ENCODE measurements at regions not wholly inside any gene's neighbourhood (a gene's known extent, or its start where the extent isn't known, plus 50 kb on each side); places are given as distances from the start of the nearest gene placed in this dataset.

DNA sequence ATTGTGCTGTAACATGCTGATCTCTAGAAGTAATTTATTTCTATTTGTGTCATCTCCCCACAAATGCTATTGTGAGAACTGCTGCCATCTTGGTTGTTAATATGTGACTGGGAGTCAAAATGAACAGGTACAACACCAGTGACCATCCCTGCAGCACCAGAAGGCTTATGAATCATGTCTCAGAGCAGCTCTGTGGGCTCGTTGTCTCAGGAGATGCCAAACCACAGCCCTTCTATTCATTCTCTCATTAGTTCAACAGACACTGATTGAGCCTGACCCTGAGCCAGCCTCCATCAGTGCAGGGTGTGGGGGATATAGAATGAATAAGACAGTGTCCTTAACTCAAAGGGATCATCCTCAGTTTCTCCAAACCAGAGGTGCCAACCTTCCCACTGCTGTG, 92.5 kb downstream of the UTP18 start:
- no peak overlapping the region for H3K4me2 ChIP-seq (ENCODE audit: low read length)
- H3K79me2 ChIP-seq (ENCODE audit: insufficient read depth, low read length): no peaks in the 10 kb centered on the region
- no peaks in the 10 kb centered on the region for H3F3A ChIP-seq (ENCODE audit: insufficient read depth, low read length)
- H3K36me3 ChIP-seq (ENCODE audit: insufficient read depth, low read length): no peaks in the 10 kb centered on the region
- H4K20me1 ChIP-seq (ENCODE audit: insufficient read depth, low read length): no peaks in the 10 kb centered on the region
- H3K4me1 ChIP-seq (ENCODE audit: insufficient read depth, low read length, severe bottlenecking): no peaks in the 10 kb centered on the region
- TF ChIP-seq, protein P1, sequence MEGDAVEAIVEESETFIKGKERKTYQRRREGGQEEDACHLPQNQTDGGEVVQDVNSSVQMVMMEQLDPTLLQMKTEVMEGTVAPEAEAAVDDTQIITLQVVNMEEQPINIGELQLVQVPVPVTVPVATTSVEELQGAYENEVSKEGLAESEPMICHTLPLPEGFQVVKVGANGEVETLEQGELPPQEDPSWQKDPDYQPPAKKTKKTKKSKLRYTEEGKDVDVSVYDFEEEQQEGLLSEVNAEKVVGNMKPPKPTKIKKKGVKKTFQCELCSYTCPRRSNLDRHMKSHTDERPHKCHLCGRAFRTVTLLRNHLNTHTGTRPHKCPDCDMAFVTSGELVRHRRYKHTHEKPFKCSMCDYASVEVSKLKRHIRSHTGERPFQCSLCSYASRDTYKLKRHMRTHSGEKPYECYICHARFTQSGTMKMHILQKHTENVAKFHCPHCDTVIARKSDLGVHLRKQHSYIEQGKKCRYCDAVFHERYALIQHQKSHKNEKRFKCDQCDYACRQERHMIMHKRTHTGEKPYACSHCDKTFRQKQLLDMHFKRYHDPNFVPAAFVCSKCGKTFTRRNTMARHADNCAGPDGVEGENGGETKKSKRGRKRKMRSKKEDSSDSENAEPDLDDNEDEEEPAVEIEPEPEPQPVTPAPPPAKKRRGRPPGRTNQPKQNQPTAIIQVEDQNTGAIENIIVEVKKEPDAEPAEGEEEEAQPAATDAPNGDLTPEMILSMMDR (IDR thresholded peaks at IDR 0.05; ENCODE audit: low read length): no peak
- TF ChIP-seq EZH2 (IDR thresholded peaks at IDR 0.05; ENCODE audit: borderline replicate concordance, low read length): no peak
- H2AFZ ChIP-seq (ENCODE audit: low read length): no peak overlapping the region
- no peaks in the 10 kb centered on the region for H3K9me2 ChIP-seq (ENCODE audit: low read depth, low read length)
- no peak overlapping the region for H3K27ac ChIP-seq (ENCODE audit: low read depth, low read length, poor library complexity, severe bottlenecking)
- no peak overlapping the region for H3K4me3 ChIP-seq (ENCODE audit: low read depth, low read length, poor library complexity, severe bottlenecking)
- no peak overlapping the region for H3K9ac ChIP-seq (ENCODE audit: low read length)
- H3K27me3 ChIP-seq (ENCODE audit: insufficient read depth, low read length): no peaks in the 10 kb centered on the region; the same call in 1 of the 2 replicates
- no peaks in the 10 kb centered on the region for H3K9me3 ChIP-seq (ENCODE audit: low read length)

DNA sequence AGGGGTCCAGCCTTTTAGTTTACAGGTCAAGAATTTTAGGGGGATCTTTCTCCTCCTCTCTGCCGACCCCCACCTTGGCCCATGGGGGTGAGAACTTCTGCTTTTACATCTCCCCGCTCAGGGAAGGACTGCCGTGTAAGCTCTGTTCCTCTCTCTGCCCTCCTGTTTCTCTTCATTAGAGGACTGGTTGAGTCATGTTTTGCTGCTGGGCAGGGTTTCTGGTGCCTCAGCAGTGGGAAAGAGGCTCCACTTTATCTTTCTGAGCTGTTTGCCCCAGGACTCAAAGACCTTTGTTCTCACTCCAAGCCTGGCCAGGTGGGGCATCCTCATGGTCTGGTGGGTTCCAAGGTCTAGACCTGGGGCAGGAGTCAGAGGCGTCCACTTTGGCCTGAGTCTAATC, 93.0 kb downstream of the UTP18 start:
- Histone ChIP-seq H3F3A (ENCODE audit: insufficient read depth, low read length) (no peaks in the 10 kb centered on the region), H3K27ac (ENCODE audit: low read depth, low read length, poor library complexity, severe bottlenecking) (no peak overlapping the region), H3K79me2 (ENCODE audit: insufficient read depth, low read length) (no peaks in the 10 kb centered on the region), H3K4me3 (ENCODE audit: low read depth, low read length, poor library complexity, severe bottlenecking) (no peak overlapping the region), H3K9me2 (ENCODE audit: low read depth, low read length) (no peaks in the 10 kb centered on the region), H3K9ac (ENCODE audit: low read length) (no peak overlapping the region), H3K36me3 (ENCODE audit: insufficient read depth, low read length) (no peaks in the 10 kb centered on the region), H3K9me3 (ENCODE audit: low read length) (no peaks in the 10 kb centered on the region), H4K20me1 (ENCODE audit: insufficient read depth, low read length) (no peaks in the 10 kb centered on the region), H3K27me3 (ENCODE audit: insufficient read depth, low read length) (no peaks in the 10 kb centered on the region; the same call in 1 of the 2 replicates), H3K4me2 (ENCODE audit: low read length) (no peak overlapping the region), H3K4me1 (ENCODE audit: insufficient read depth, low read length, severe bottlenecking) (no peaks in the 10 kb centered on the region), H2AFZ (ENCODE audit: low read length) (no peak overlapping the region)
- TF ChIP-seq EZH2 (IDR thresholded peaks at IDR 0.05; ENCODE audit: borderline replicate concordance, low read length): no peak
- TF ChIP-seq, protein P1 (IDR thresholded peaks at IDR 0.05; ENCODE audit: low read length): no peak

- Histone ChIP-seq H2AFZ (ENCODE audit: low read length) (no peak overlapping the region), H3K79me2 (ENCODE audit: insufficient read depth, low read length) (no peaks in the 10 kb centered on the region), H3K4me3 (ENCODE audit: low read depth, low read length, poor library complexity, severe bottlenecking) (no peak overlapping the region), H3K9me2 (ENCODE audit: low read depth, low read length) (no peaks in the 10 kb centered on the region), H4K20me1 (ENCODE audit: insufficient read depth, low read length) (no peaks in the 10 kb centered on the region), H3K27me3 (ENCODE audit: insufficient read depth, low read length) (no peaks in the 10 kb centered on the region; the same call in 1 of the 2 replicates), H3K9ac (ENCODE audit: low read length) (no peak overlapping the region), H3F3A (ENCODE audit: insufficient read depth, low read length) (no peaks in the 10 kb centered on the region), H3K4me2 (ENCODE audit: low read length) (no peak overlapping the region), H3K36me3 (ENCODE audit: insufficient read depth, low read length) (no peaks in the 10 kb centered on the region), H3K9me3 (ENCODE audit: low read length) (no peaks in the 10 kb centered on the region), H3K4me1 (ENCODE audit: insufficient read depth, low read length, severe bottlenecking) (no peaks in the 10 kb centered on the region), H3K27ac (ENCODE audit: low read depth, low read length, poor library complexity, severe bottlenecking) (no peak overlapping the region)
- no peak for TF ChIP-seq EZH2 (IDR thresholded peaks at IDR 0.05; ENCODE audit: borderline replicate concordance, low read length)
- TF ChIP-seq, protein P1 (IDR thresholded peaks at IDR 0.05; ENCODE audit: low read length): no peak
Observed at GRCh38 chr17:51354936-51355335, 94.6 kb downstream of the UTP18 start.
